CD14-positive monocyte (primary cell): ENCODE measurements at regions not wholly inside any gene's neighbourhood (a gene's known extent, or its start where the extent isn't known, plus 50 kb on each side); places are given as distances from the start of the nearest gene placed in this dataset.

Source experiments
- DNase-seq, 3 donors: peaks; one replicate each; pipeline ENCODE4 v3.0.0-alpha.2; 2011 to 2022
- H2AFZ ChIP-seq: 2 replicates; pipeline ENCODE4 v1.6.0; 2012; ENCODE audit warnings: mild to moderate bottlenecking, low read depth, low read length, inconsistent platforms; ENCODE audit not compliant: insufficient read depth, poor library complexity, severe bottlenecking
- H3K27ac ChIP-seq, 2 donors: 1 replicate in 1 of 2; 2 replicates in 1 of 2; pipeline ENCODE4 v1.5.1; 2012 to 2013; ENCODE audit warnings: low read length in 2 of 2, control low read depth in 1 of 2, inconsistent platforms in 1 of 2, low read depth in 1 of 2, mild to moderate bottlenecking in 1 of 2
- H3K27me3 ChIP-seq, 2 donors: one replicate each; pipeline versions ENCODE4 v1.6.0 to v1.6.1; 2011 to 2013; ENCODE audit warnings: low read length in 2 of 2; ENCODE audit not compliant: control insufficient read depth in 2 of 2, insufficient read depth in 2 of 2
- H3K36me3 ChIP-seq, 2 donors: replicated peaks in 1 of 2; 1 replicate in 1 of 2; 2 replicates in 1 of 2; pipeline versions ENCODE4 v1.5.1 to v1.6.1; 2012 to 2013; ENCODE audit warnings: low read length in 2 of 2, control low read depth in 1 of 2, inconsistent platforms in 1 of 2, mild to moderate bottlenecking in 1 of 2; ENCODE audit not compliant: insufficient read depth in 2 of 2, control insufficient read depth in 1 of 2
- H3K4me1 ChIP-seq, 2 donors: 1 replicate in 1 of 2; 2 replicates in 1 of 2; pipeline versions ENCODE4 v1.5.1 to v1.6.1; 2012 to 2013; ENCODE audit warnings: low read length in 2 of 2, control low read depth in 1 of 2, inconsistent platforms in 1 of 2, mild to moderate bottlenecking in 1 of 2, moderate library complexity in 1 of 2; ENCODE audit not compliant: insufficient read depth in 2 of 2, control insufficient read depth in 1 of 2
- H3K4me2 ChIP-seq: replicated peaks from 2 replicates; pipeline ENCODE3; 2012; ENCODE audit warnings: low read length, moderate library complexity, mild to moderate bottlenecking; ENCODE audit not compliant: poor library complexity, severe bottlenecking; ENCODE audit errors: extremely low read depth
- H3K4me3 ChIP-seq, 3 experiments: fragments of 200-600 bp in 1 of 3; sonication (generic) in 1 of 3; replicated peaks in 1 of 3; 1 replicate in 2 of 3; 2 replicates in 1 of 3; pipeline ENCODE4 v1.5.1; 2011 to 2013; ENCODE audit warnings: low read length in 3 of 3, mild to moderate bottlenecking in 3 of 3, control low read depth in 2 of 3, low read depth in 2 of 3, inconsistent platforms in 1 of 3, moderate library complexity in 1 of 3
- H3K79me2 ChIP-seq: 2 replicates; pipeline ENCODE4 v1.6.0; 2012; ENCODE audit warnings: mild to moderate bottlenecking, control low read depth, inconsistent platforms, low read length, moderate library complexity; ENCODE audit not compliant: insufficient read depth
- H3K9ac ChIP-seq: 2 replicates; pipeline ENCODE4 v1.6.0; 2017; ENCODE audit warnings: low read length, mild to moderate bottlenecking; ENCODE audit not compliant: insufficient read depth, poor library complexity, severe bottlenecking
- H3K9me3 ChIP-seq, 2 donors: replicated peaks in 1 of 2; 1 replicate in 1 of 2; 2 replicates in 1 of 2; pipeline versions ENCODE4 v1.5.1 to v1.6.1; 2012 to 2013; ENCODE audit warnings: low read length in 2 of 2, control low read depth in 1 of 2; ENCODE audit not compliant: control insufficient read depth in 1 of 2, insufficient read depth in 1 of 2
- H4K20me1 ChIP-seq: 2 replicates; pipeline ENCODE4 v1.6.0; 2012; ENCODE audit warnings: mild to moderate bottlenecking, low read length, control low read depth, moderate library complexity; ENCODE audit not compliant: insufficient read depth
- H3K27ac Mint-ChIP-seq, 7 donors: one replicate each; pipeline ENCODE4 v1.8.0; 2020; ENCODE audit warnings: mild to moderate bottlenecking in 7 of 7, mixed read lengths in 7 of 7, moderate library complexity in 6 of 7, inconsistent platforms in 2 of 7
- H3K27me3 Mint-ChIP-seq, 3 donors: one replicate each; pipeline ENCODE4 v1.8.0; 2021 to 2022; ENCODE audit warnings: low read depth in 3 of 3, mild to moderate bottlenecking in 3 of 3, mixed read lengths in 3 of 3, moderate library complexity in 3 of 3, inconsistent platforms in 1 of 3
- H3K36me3 Mint-ChIP-seq, 2 donors: one replicate each; pipeline ENCODE4 v1.8.0; 2020; ENCODE audit warnings: mixed read lengths in 2 of 2, inconsistent platforms in 1 of 2, mild to moderate bottlenecking in 1 of 2
- H3K4me1 Mint-ChIP-seq: one replicate; pipeline ENCODE4 v1.8.0; 2020; ENCODE audit warnings: mild to moderate bottlenecking, mixed read lengths
- H3K4me3 Mint-ChIP-seq, 2 donors: one replicate each; pipeline ENCODE4 v1.8.0; 2020; ENCODE audit warnings: mild to moderate bottlenecking in 2 of 2, mixed read lengths in 2 of 2, moderate library complexity in 1 of 2
- H3K9me3 Mint-ChIP-seq, 7 donors: one replicate each; pipeline ENCODE4 v1.8.0; 2020 to 2022; ENCODE audit warnings: mixed read lengths in 7 of 7, mild to moderate bottlenecking in 6 of 7, moderate library complexity in 6 of 7, inconsistent platforms in 2 of 7
- CTCF ChIP-seq: fragments of 200-600 bp; IDR thresholded peaks from one replicate; pipeline ENCODE4 v1.8.0; 2022; ENCODE audit warnings: antibody characterized with exemption, mild to moderate bottlenecking
- WGBS: methylation state at CpG from one replicate; pipeline ENCODE4 v1.1.5; 2013; ENCODE audit warnings: missing lambda C conversion rate; ENCODE audit not compliant: insufficient coverage; 5-methylcytosine and 5-hydroxymethylcytosine counted together
- intact Hi-C, 2 donors: fragments of 100-400 bp; cut with micrococcal nuclease; formaldehyde crosslinking; loops; one replicate each; pipeline versions ENCODE4 v1.15.0 to v1.15.1; 2023

- no peak overlapping the region for H3K4me2 ChIP-seq
- no peaks in the 10 kb centered on the region for H3K4me1 Mint-ChIP-seq
- no peak overlapping the region for H3K27ac Mint-ChIP-seq
- H3K79me2 ChIP-seq: no peaks in the 10 kb centered on the region
- no peak overlapping the region for H3K9ac ChIP-seq
- intact Hi-C loops: no loop called here
- H3K36me3 ChIP-seq: no peaks in the 10 kb centered on the region
- TF ChIP-seq CTCF: no peak
- H3K9me3 Mint-ChIP-seq: peaks cover 0 to 12% (median 11%) of the 10 kb centered on the region in 7 donors
- H2AFZ ChIP-seq: no peak overlapping the region
- no peaks in the 10 kb centered on the region for H3K4me1 ChIP-seq
- H3K36me3 Mint-ChIP-seq: no peaks in the 10 kb centered on the region
- H3K4me3 Mint-ChIP-seq: no peak overlapping the region
- 100% methylated on average over 1 of the region's 2 CpGs for WGBS
- H3K27me3 ChIP-seq: no peaks in the 10 kb centered on the region
- H3K27me3 Mint-ChIP-seq: peaks cover 0 to 1% (median 0%) of the 10 kb centered on the region in 3 donors
- no peak overlapping the region for H3K4me3 ChIP-seq
- peaks cover 19 to 20% of the 10 kb centered on the region in 2 donors for H3K9me3 ChIP-seq
- DNase-seq: no peak
- no peak overlapping the region for H3K27ac ChIP-seq
- H4K20me1 ChIP-seq: no peaks in the 10 kb centered on the region
Observed at GRCh38 chr13:86378628-86379027, 579.4 kb upstream of the SLITRK6 start.

- Histone ChIP-seq H3K9me3 (peaks cover 12 to 13% of the 10 kb centered on the region in 2 donors), H3K79me2 (no peaks in the 10 kb centered on the region), H3K27ac (no peak overlapping the region), H3K4me1 (no peaks in the 10 kb centered on the region), H3K4me3 (no peak overlapping the region), H4K20me1 (no peaks in the 10 kb centered on the region), H3K36me3 (no peaks in the 10 kb centered on the region), H3K9ac (no peak overlapping the region), H2AFZ (no peak overlapping the region), H3K4me2 (no peak overlapping the region), H3K27me3 (no peaks in the 10 kb centered on the region)
- no peak for DNase-seq
- Mint-ChIP-seq H3K36me3 (no peaks in the 10 kb centered on the region), H3K4me3 (no peak overlapping the region), H3K27me3 (no peaks in the 10 kb centered on the region), H3K27ac (no peak overlapping the region), H3K4me1 (no peaks in the 10 kb centered on the region), H3K9me3 (peaks cover 0 to 11% (median 6%) of the 10 kb centered on the region in 7 donors)
- intact Hi-C loops: no loop called here
- TF ChIP-seq CTCF: no peak
- WGBS: 92% methylated on average over 3 of the region's 4 CpGs
Observed at GRCh38 chr13:86383151-86383550, 583.9 kb upstream of the SLITRK6 start.
